H1 (cell line): ENCODE measurements at regions not wholly inside any gene's neighbourhood (a gene's known extent, or its start where the extent isn't known, plus 50 kb on each side); places are given as distances from the start of the nearest gene placed in this dataset.

ENCODE experiments used
- CTCF ChIP-seq, 3 experiments: IDR thresholded peaks; 1 replicate in 2 of 3; 2 replicates in 1 of 3; pipeline versions ENCODE4 v1.5.1 to v1.6.1; 2011; ENCODE audit warnings: low read length in 3 of 3, mild to moderate bottlenecking in 3 of 3, inconsistent platforms in 2 of 3, low read depth in 1 of 3, moderate library complexity in 1 of 3; ENCODE audit not compliant: insufficient read depth in 1 of 3; ENCODE audit errors: control extremely low read depth in 1 of 3
- POLR2A ChIP-seq, 2 experiments: IDR thresholded peaks; 1 replicate in 1 of 2; 2 replicates in 1 of 2; pipeline ENCODE4 v1.6.1; 2011; ENCODE audit warnings: low read depth in 2 of 2, low read length in 2 of 2, mild to moderate bottlenecking in 2 of 2; ENCODE audit errors: control extremely low read depth in 1 of 2
- SIX5 ChIP-seq: IDR thresholded peaks from 2 replicates; pipeline ENCODE4 v1.6.1; 2011; ENCODE audit warnings: mild to moderate bottlenecking, low read depth, low read length

- TF ChIP-seq CTCF (IDR thresholded peaks at IDR 0.05; ENCODE audit: control extremely low read depth in 1 of 3, insufficient read depth in 1 of 3, low read depth in 1 of 3, low read length in 3 of 3): no peak
- no peak for TF ChIP-seq POLR2A (IDR thresholded peaks at IDR 0.05; ENCODE audit: control extremely low read depth in 1 of 2, low read depth in 2 of 2, low read length in 2 of 2)
- TF ChIP-seq SIX5: no peak
Measured at GRCh38 chr14:97410667-97411620, 613.8 kb downstream of the VRK1 start.
